B cell (primary cell): ENCODE measurements at regions not wholly inside any gene's neighbourhood (a gene's known extent, or its start where the extent isn't known, plus 50 kb on each side); places are given as distances from the start of the nearest gene placed in this dataset.

Experiments
- ATAC-seq: fragments of 200-7000 bp; cut with Tn5 transposase; one replicate; pipeline ENCODE4 v1.10.0; 2021; ENCODE audit warnings: low read depth, mild to moderate bottlenecking, moderate number of reproducible peaks, moderate library complexity
- CTCF ChIA-PET: fragments of 350-600 bp; sonication (Branson Sonifier 250); formaldehyde crosslinking; loops from one replicate; lab custom pipeline; 2021; ENCODE audit warnings: antibody characterized with exemption, inconsistent platforms; lab: Charles Lee
- POLR2A ChIA-PET: fragments of 350-600 bp; sonication (Branson Sonifier 250); formaldehyde crosslinking; loops from one replicate; lab custom pipeline; 2021; ENCODE audit warnings: antibody characterized with exemption; lab: Charles Lee
- DNase-seq: peaks from one replicate; pipeline ENCODE4 v3.0.0; 2013
- H2AFZ ChIP-seq: 2 replicates; pipeline ENCODE4 v1.6.1; 2012; ENCODE audit warnings: mild to moderate bottlenecking, low read depth, low read length; ENCODE audit not compliant: insufficient read depth, poor library complexity, severe bottlenecking
- H3K27ac ChIP-seq, 2 donors: 1 replicate in 1 of 2; 2 replicates in 1 of 2; pipeline ENCODE4 v1.5.1; 2012 to 2013; ENCODE audit warnings: low read length in 2 of 2, mild to moderate bottlenecking in 2 of 2, moderate library complexity in 1 of 2
- H3K27me3 ChIP-seq, 4 experiments: fragments of 200-600 bp in 1 of 4; sonication (generic) in 1 of 4; replicated peaks in 1 of 4; 1 replicate in 2 of 4; 2 replicates in 2 of 4; pipeline versions ENCODE4 v1.6.1 to v1.7.0; 2013 to 2016; ENCODE audit warnings: low read length in 3 of 4, mild to moderate bottlenecking in 2 of 4, mixed read lengths in 1 of 4, moderate library complexity in 1 of 4; ENCODE audit not compliant: insufficient read depth in 4 of 4, control insufficient read depth in 3 of 4; ENCODE audit errors: control extremely low read depth in 1 of 4
- H3K36me3 ChIP-seq, 2 experiments: replicated peaks in 1 of 2; 1 replicate in 1 of 2; 2 replicates in 1 of 2; pipeline versions ENCODE4 v1.6.1 to v1.7.1; 2013; ENCODE audit warnings: low read length in 1 of 2; ENCODE audit not compliant: insufficient read depth in 2 of 2, control insufficient read depth in 1 of 2; ENCODE audit errors: control extremely low read depth in 1 of 2, extremely low read depth in 1 of 2
- H3K4me1 ChIP-seq, 2 donors: fragments of 200-600 bp in 1 of 2; sonication (generic) in 1 of 2; 1 replicate in 1 of 2; 2 replicates in 1 of 2; pipeline versions ENCODE4 v1.5.1 to v1.6.1; 2013 to 2017; ENCODE audit warnings: low read length in 2 of 2; ENCODE audit not compliant: control insufficient read depth in 2 of 2, insufficient read depth in 2 of 2
- H3K4me2 ChIP-seq: replicated peaks from 2 replicates; pipeline ENCODE3; 2012; ENCODE audit warnings: mild to moderate bottlenecking, low read depth, low read length; ENCODE audit not compliant: poor library complexity, severe bottlenecking
- H3K4me3 ChIP-seq, 5 experiments: fragments of 200-600 bp in 1 of 5; sonication (generic) in 1 of 5; 1 replicate in 3 of 5; 2 replicates in 2 of 5; pipeline versions ENCODE4 v1.5.1 to v1.7.0; 2011 to 2016; ENCODE audit warnings: low read length in 4 of 5, mild to moderate bottlenecking in 4 of 5, low read depth in 2 of 5, control low read depth in 1 of 5, moderate library complexity in 1 of 5; ENCODE audit not compliant: insufficient read depth in 1 of 5; ENCODE audit errors: control extremely low read depth in 1 of 5, extremely low read depth in 1 of 5
- H3K79me2 ChIP-seq: fragments of 200-600 bp; sonication (generic); one replicate; pipeline ENCODE4 v1.6.0; 2016; ENCODE audit warnings: low read length; ENCODE audit not compliant: control insufficient read depth, insufficient read depth
- H3K9ac ChIP-seq: fragments of 200-600 bp; sonication (generic); 2 replicates; pipeline ENCODE4 v1.6.1; 2017; ENCODE audit warnings: mild to moderate bottlenecking, low read length, moderate library complexity
- H3K9me3 ChIP-seq, 3 donors: one replicate each; pipeline versions ENCODE4 v1.6.1 to v1.7.1; 2013; ENCODE audit warnings: low read length in 2 of 3; ENCODE audit not compliant: control insufficient read depth in 2 of 3, insufficient read depth in 1 of 3; ENCODE audit errors: control extremely low read depth in 1 of 3
- H4K20me1 ChIP-seq: 2 replicates; pipeline ENCODE4 v1.6.0; 2012; ENCODE audit warnings: mild to moderate bottlenecking, low read length; ENCODE audit not compliant: insufficient read depth, control insufficient read depth, poor library complexity, severe bottlenecking
- H3K27ac Mint-ChIP-seq: one replicate; pipeline ENCODE4 v1.8.0; 2021; ENCODE audit warnings: mixed read lengths
- H3K27me3 Mint-ChIP-seq: one replicate; pipeline ENCODE4 v1.8.0; 2021; ENCODE audit warnings: mixed read lengths
- H3K4me1 Mint-ChIP-seq: one replicate; pipeline ENCODE4 v1.8.0; 2021; ENCODE audit warnings: mixed read lengths
- H3K4me3 Mint-ChIP-seq: one replicate; pipeline ENCODE4 v1.8.0; 2021; ENCODE audit warnings: mixed read lengths
- H3K9me3 Mint-ChIP-seq: one replicate; pipeline ENCODE4 v1.8.0; 2022; ENCODE audit warnings: mixed read lengths; ENCODE audit not compliant: insufficient read depth
- EZH2 ChIP-seq: IDR thresholded peaks from 2 replicates; pipeline ENCODE4 v1.6.1; 2012; ENCODE audit warnings: borderline replicate concordance, low read depth, mild to moderate bottlenecking, moderate library complexity, low read length; ENCODE audit not compliant: insufficient read depth, poor library complexity, severe bottlenecking
- WGBS: methylation state at CpG from one replicate; pipeline ENCODE4 v1.1.5; 2013; ENCODE audit warnings: missing lambda C conversion rate; ENCODE audit not compliant: insufficient coverage; 5-methylcytosine and 5-hydroxymethylcytosine counted together
- intact Hi-C: fragments of 100-400 bp; cut with micrococcal nuclease; formaldehyde crosslinking; loops from one replicate; pipeline ENCODE4 v1.10.0; 2022
- TF ChIP-seq, protein P1 (sequence below): fragments of 200-600 bp; IDR thresholded peaks from one replicate; pipeline ENCODE4 v1.8.0; 2022; ENCODE audit warnings: antibody characterized with exemption, mild to moderate bottlenecking

DNA sequence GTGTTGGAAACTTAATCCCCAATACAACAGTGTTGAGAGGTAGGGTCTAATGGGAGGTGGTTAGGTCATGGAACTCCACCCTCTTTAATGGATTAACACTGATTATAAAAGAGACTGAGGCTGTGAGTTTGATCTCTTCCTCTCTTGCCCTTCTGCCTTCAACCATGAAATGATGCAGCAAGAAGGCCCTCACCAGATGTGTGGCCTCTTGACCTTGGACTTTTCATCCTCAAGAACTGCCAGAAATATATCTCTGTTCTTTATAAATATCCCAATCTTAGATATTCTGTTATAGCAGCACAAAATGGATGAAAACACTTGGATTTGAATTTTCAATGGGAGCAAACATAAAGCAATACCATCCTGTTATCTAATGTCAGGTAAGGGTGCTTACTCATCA, 67.6 kb downstream of the NMUR2 start:
- H3K27me3 Mint-ChIP-seq = no peaks in the 10 kb centered on the region
- no peaks in the 10 kb centered on the region for H4K20me1 ChIP-seq
- H3K9ac ChIP-seq = no peak overlapping the region
- no peak overlapping the region for H3K4me3 Mint-ChIP-seq
- no peak overlapping the region for H3K27ac Mint-ChIP-seq
- TF ChIP-seq, protein P1, sequence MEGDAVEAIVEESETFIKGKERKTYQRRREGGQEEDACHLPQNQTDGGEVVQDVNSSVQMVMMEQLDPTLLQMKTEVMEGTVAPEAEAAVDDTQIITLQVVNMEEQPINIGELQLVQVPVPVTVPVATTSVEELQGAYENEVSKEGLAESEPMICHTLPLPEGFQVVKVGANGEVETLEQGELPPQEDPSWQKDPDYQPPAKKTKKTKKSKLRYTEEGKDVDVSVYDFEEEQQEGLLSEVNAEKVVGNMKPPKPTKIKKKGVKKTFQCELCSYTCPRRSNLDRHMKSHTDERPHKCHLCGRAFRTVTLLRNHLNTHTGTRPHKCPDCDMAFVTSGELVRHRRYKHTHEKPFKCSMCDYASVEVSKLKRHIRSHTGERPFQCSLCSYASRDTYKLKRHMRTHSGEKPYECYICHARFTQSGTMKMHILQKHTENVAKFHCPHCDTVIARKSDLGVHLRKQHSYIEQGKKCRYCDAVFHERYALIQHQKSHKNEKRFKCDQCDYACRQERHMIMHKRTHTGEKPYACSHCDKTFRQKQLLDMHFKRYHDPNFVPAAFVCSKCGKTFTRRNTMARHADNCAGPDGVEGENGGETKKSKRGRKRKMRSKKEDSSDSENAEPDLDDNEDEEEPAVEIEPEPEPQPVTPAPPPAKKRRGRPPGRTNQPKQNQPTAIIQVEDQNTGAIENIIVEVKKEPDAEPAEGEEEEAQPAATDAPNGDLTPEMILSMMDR = no peak
- no peak for TF ChIP-seq EZH2
- no peaks in the 10 kb centered on the region for H3K79me2 ChIP-seq
- H3K4me1 Mint-ChIP-seq = no peaks in the 10 kb centered on the region
- no peaks in the 10 kb centered on the region for H3K9me3 ChIP-seq
- ChIA-PET CTCF (no interaction called here), POLR2A (no interaction called here)
- no peak overlapping the region for H3K4me2 ChIP-seq
- no peaks in the 10 kb centered on the region for H3K9me3 Mint-ChIP-seq
- no peak overlapping the region for H3K4me3 ChIP-seq
- ATAC-seq (no peak), DNase-seq (no peak)
- H3K27me3 ChIP-seq = no peaks in the 10 kb centered on the region
- H3K4me1 ChIP-seq = no peaks in the 10 kb centered on the region
- H3K27ac ChIP-seq = no peak overlapping the region
- no peak overlapping the region for H2AFZ ChIP-seq
- intact Hi-C loops = no loop called here
- no peaks in the 10 kb centered on the region for H3K36me3 ChIP-seq

DNA sequence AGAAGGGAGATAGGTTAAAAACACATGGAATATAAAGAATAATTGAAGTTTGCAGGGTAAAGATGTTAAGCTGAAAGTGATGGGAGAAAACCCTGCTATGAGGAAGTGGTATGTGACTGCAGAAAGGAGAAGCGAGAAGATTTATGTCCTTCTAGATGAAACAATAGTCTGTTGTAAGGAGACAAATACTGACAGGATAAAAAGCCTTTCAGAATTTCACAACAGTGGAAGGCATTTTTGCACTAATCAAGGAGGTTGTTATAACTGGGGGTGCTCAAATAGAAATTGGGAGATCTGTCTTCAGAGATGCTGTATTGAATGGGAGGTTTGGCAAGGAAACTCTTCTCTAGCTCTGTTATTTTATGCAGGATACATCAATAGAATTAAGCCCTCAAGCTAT, 69.6 kb downstream of the NMUR2 start:
- DNase-seq (no peak), ATAC-seq (no peak)
- Histone ChIP-seq H3K79me2 (no peaks in the 10 kb centered on the region), H3K27ac (no peak overlapping the region), H3K9ac (no peak overlapping the region), H3K4me1 (no peaks in the 10 kb centered on the region), H3K36me3 (no peaks in the 10 kb centered on the region), H3K4me3 (no peak overlapping the region), H3K9me3 (no peaks in the 10 kb centered on the region), H3K27me3 (no peaks in the 10 kb centered on the region), H3K4me2 (no peak overlapping the region), H4K20me1 (no peaks in the 10 kb centered on the region), H2AFZ (no peak overlapping the region)
- no peaks in the 10 kb centered on the region for H3K4me1 Mint-ChIP-seq
- no peak for TF ChIP-seq EZH2
- TF ChIP-seq, protein P1 = no peak
- H3K27me3 Mint-ChIP-seq = no peaks in the 10 kb centered on the region
- intact Hi-C loops = no loop called here
- WGBS = 20% methylated on average over 1 of the region's 1 CpG
- H3K9me3 Mint-ChIP-seq = no peaks in the 10 kb centered on the region
- ChIA-PET CTCF (no interaction called here), POLR2A (no interaction called here)
- no peak overlapping the region for H3K27ac Mint-ChIP-seq
- H3K4me3 Mint-ChIP-seq = no peak overlapping the region
